HCT116 (cell line): ENCODE measurements at regions not wholly inside any gene's neighbourhood (a gene's known extent, or its start where the extent isn't known, plus 50 kb on each side); places are given as distances from the start of the nearest gene placed in this dataset.

Experiments
- ATAC-seq: fragments of 200-7000 bp; cut with Tn5 transposase; 2 replicates; pipeline ENCODE4 v1.9.1; 2020; ENCODE audit warnings: mild to moderate bottlenecking, moderate library complexity
- BruUV-seq: library from RNA; stranded (reverse); fragments of 400-500 nt; replicated peaks from 2 replicates; lab custom pipeline; 2021; lab: Mats Ljungman, UMichigan
- CTCF ChIA-PET: fragments of 300-600 bp; sonication (Branson Sonifier 250); formaldehyde crosslinking; loops from one replicate; lab custom pipeline; 2021; ENCODE audit warnings: antibody characterized with exemption; lab: Charles Lee
- POLR2A ChIA-PET: fragments of 300-600, 350-600 bp; sonication (Branson Sonifier 250); formaldehyde crosslinking; loops from one replicate; lab custom pipeline; 2021; ENCODE audit warnings: antibody characterized with exemption; lab: Charles Lee
- RAD21 ChIA-PET, 2 experiments: fragments of 300-600 bp; sonication (Branson Sonifier 250); formaldehyde crosslinking; loops; one replicate each; lab custom pipeline; 2023; ENCODE audit warnings: low total read pairs in 2 of 2; ENCODE audit not compliant: uncharacterized antibody in 2 of 2, unreplicated experiment in 2 of 2, low non-redundant PET in 1 of 2; lab: Charles Lee
- DNase-seq: peaks from one replicate; pipeline ENCODE4 v3.0.0-alpha.2; 2010; ENCODE audit warnings: low read depth, low spot score
- H2AFZ ChIP-seq: fragments of 200-600 bp; shearing (Covaris generic), sonication (generic); 2 replicates; pipeline ENCODE4 v1.6.1; 2017; ENCODE audit warnings: low read depth, mixed run types, mixed read lengths, antibody characterized with exemption, low read length; ENCODE audit not compliant: poor library complexity, severe bottlenecking
- H3K27ac ChIP-seq: 2 replicates; pipeline ENCODE4 v1.5.1; 2012; ENCODE audit warnings: low read depth, low read length
- H3K27me3 ChIP-seq: fragments of 200-600 bp; sonication (generic); 2 replicates; pipeline ENCODE4 v1.6.1; 2016; ENCODE audit warnings: mixed run types, low read length, mixed read lengths; ENCODE audit not compliant: insufficient read depth
- H3K36me3 ChIP-seq, 2 experiments: fragments of 200-500 bp in 1 of 2; fragments of 200-600 bp in 1 of 2; sonication (Bioruptor generic) in 1 of 2; sonication (generic) in 1 of 2; 2 replicates each; pipeline versions ENCODE4 v1.5.1 to v1.6.1; 2014 to 2016; ENCODE audit warnings: low read length in 2 of 2, inconsistent platforms in 1 of 2, mixed read lengths in 1 of 2, mixed run types in 1 of 2; ENCODE audit not compliant: insufficient read depth in 2 of 2, control insufficient read depth in 1 of 2
- H3K4me1 ChIP-seq, 2 experiments: fragments of 200-600 bp in 1 of 2; sonication (generic) in 1 of 2; 2 replicates each; pipeline versions ENCODE4 v1.5.1 to v1.6.1; 2012 to 2017; ENCODE audit warnings: low read length in 2 of 2, inconsistent platforms in 1 of 2, mild to moderate bottlenecking in 1 of 2, mixed read lengths in 1 of 2, mixed run types in 1 of 2, moderate library complexity in 1 of 2; ENCODE audit not compliant: insufficient read depth in 2 of 2, control insufficient read depth in 1 of 2
- H3K4me2 ChIP-seq: fragments of 200-600 bp; sonication (generic); 2 replicates; pipeline ENCODE4 v1.6.1; 2017; ENCODE audit warnings: mixed run types, low read length, mixed read lengths
- H3K4me3 ChIP-seq, 2 experiments: fragments of 200-600 bp in 1 of 2; sonication (generic) in 1 of 2; replicated peaks in 1 of 2; 2 replicates each; pipeline ENCODE4 v1.5.1; 2011 to 2016; ENCODE audit warnings: low read length in 2 of 2, control low read depth in 1 of 2, low read depth in 1 of 2, mild to moderate bottlenecking in 1 of 2, mixed read lengths in 1 of 2, mixed run types in 1 of 2
- H3K79me2 ChIP-seq: fragments of 200-600 bp; sonication (generic); 2 replicates; pipeline ENCODE4 v1.6.1; 2017; ENCODE audit warnings: mild to moderate bottlenecking, mixed run types, low read length, moderate library complexity, mixed read lengths; ENCODE audit not compliant: insufficient read depth
- H3K9ac ChIP-seq: fragments of 200-600 bp; sonication (generic); 2 replicates; pipeline ENCODE4 v1.6.1; 2016; ENCODE audit warnings: low read length, mixed read lengths
- H3K9me2 ChIP-seq: fragments of 200-600 bp; sonication (generic), shearing (Covaris generic); 2 replicates; pipeline ENCODE4 v1.6.1; 2017; ENCODE audit warnings: mixed run types, mild to moderate bottlenecking, moderate library complexity; ENCODE audit not compliant: insufficient read depth
- H3K9me3 ChIP-seq, 2 experiments: fragments of 200-500 bp in 1 of 2; fragments of 200-600 bp in 1 of 2; sonication (Bioruptor generic) in 1 of 2; sonication (generic) in 1 of 2; 2 replicates each; pipeline ENCODE4 v1.6.1; 2014 to 2017; ENCODE audit warnings: low read length in 2 of 2, mixed read lengths in 2 of 2, inconsistent platforms in 1 of 2, low read depth in 1 of 2, mild to moderate bottlenecking in 1 of 2, mixed run types in 1 of 2, moderate library complexity in 1 of 2; ENCODE audit not compliant: control insufficient read depth in 1 of 2, insufficient read depth in 1 of 2
- H4K20me1 ChIP-seq: fragments of 200-600 bp; sonication (generic), shearing (Covaris generic); 2 replicates; pipeline ENCODE4 v1.6.1; 2017; ENCODE audit warnings: mixed run types, mild to moderate bottlenecking, moderate library complexity; ENCODE audit not compliant: insufficient read depth
- EGR1 ChIP-seq: IDR thresholded peaks from 2 replicates; pipeline ENCODE4 v1.6.1; 2012; ENCODE audit warnings: low read depth
- ELF1 ChIP-seq: IDR thresholded peaks from 2 replicates; pipeline ENCODE4 v1.6.1; 2012; ENCODE audit warnings: low read depth, borderline replicate concordance
- EZH2 ChIP-seq: fragments of 200-600 bp; sonication (generic); IDR thresholded peaks from 2 replicates; pipeline ENCODE4 v1.6.1; 2017; ENCODE audit warnings: antibody characterized with exemption, mixed run types
- FOSL1 ChIP-seq: IDR thresholded peaks from 2 replicates; pipeline ENCODE4 v1.6.1; 2012; ENCODE audit warnings: low read depth
- JUND ChIP-seq: IDR thresholded peaks from 2 replicates; pipeline ENCODE4 v1.6.1; 2012
- POLR2A ChIP-seq: IDR thresholded peaks from 2 replicates; pipeline ENCODE4 v1.7.0; 2011; ENCODE audit warnings: borderline replicate concordance; ENCODE audit not compliant: insufficient read depth, insufficient read length; ENCODE audit errors: extremely low read depth
- POLR2AphosphoS5 ChIP-seq: IDR thresholded peaks from 2 replicates; pipeline ENCODE4 v1.6.1; 2011; ENCODE audit warnings: mild to moderate bottlenecking, low read depth, low read length, moderate library complexity
- RAD21 ChIP-seq: IDR thresholded peaks from 2 replicates; pipeline ENCODE4 v1.6.1; 2012; ENCODE audit warnings: low read depth, mild to moderate bottlenecking
- SIN3A ChIP-seq: IDR thresholded peaks from 2 replicates; pipeline ENCODE4 v1.6.1; 2012; ENCODE audit warnings: low read depth
- SP1 ChIP-seq: IDR thresholded peaks from 2 replicates; pipeline ENCODE4 v1.6.1; 2012; ENCODE audit warnings: low read depth
- YY1 ChIP-seq: IDR thresholded peaks from 2 replicates; pipeline ENCODE4 v1.6.1; 2011; ENCODE audit warnings: low read length, low read depth, moderate library complexity, mild to moderate bottlenecking; ENCODE audit not compliant: insufficient replicate concordance; ENCODE audit errors: extremely low read depth
- ZFX ChIP-seq: fragments of 450-650 bp; IDR thresholded peaks from 2 replicates; pipeline ENCODE4 v1.6.1; 2017
- ZNF274 ChIP-seq: fragments of 200-500 bp; sonication (Bioruptor generic); IDR thresholded peaks from 2 replicates; pipeline ENCODE4 v1.6.1; 2014; ENCODE audit warnings: mild to moderate bottlenecking, low read depth, low read length, inconsistent platforms
- intact Hi-C: fragments of 100-400 bp; cut with micrococcal nuclease; formaldehyde crosslinking; loops from 2 replicates; pipeline ENCODE4 v1.10.0; 2022
- TF ChIP-seq, protein P1 (sequence below): IDR thresholded peaks from 2 replicates; pipeline ENCODE4 v1.6.1; 2012
- TF ChIP-seq, protein P2 (sequence below): IDR thresholded peaks from 2 replicates; pipeline ENCODE4 v1.6.1; 2012
- TF ChIP-seq, protein P3 (sequence below), 3 experiments: fragments of 200-600 bp in 1 of 3; sonication (generic) in 1 of 3; IDR thresholded peaks in 2 of 3; conservative IDR thresholded peaks in 1 of 3; 2 replicates each; pipeline ENCODE4 v1.5.1; 2012 to 2017; ENCODE audit warnings: low read depth in 2 of 3, low read length in 2 of 3, antibody characterized with exemption in 1 of 3, borderline replicate concordance in 1 of 3, control low read depth in 1 of 3, mild to moderate bottlenecking in 1 of 3, mixed read lengths in 1 of 3, mixed run types in 1 of 3, moderate library complexity in 1 of 3; ENCODE audit not compliant: insufficient read depth in 1 of 3
- TF ChIP-seq, protein P4 (sequence below): IDR thresholded peaks from 2 replicates; pipeline ENCODE4 v1.6.1; 2012; ENCODE audit warnings: low read depth

DNA sequence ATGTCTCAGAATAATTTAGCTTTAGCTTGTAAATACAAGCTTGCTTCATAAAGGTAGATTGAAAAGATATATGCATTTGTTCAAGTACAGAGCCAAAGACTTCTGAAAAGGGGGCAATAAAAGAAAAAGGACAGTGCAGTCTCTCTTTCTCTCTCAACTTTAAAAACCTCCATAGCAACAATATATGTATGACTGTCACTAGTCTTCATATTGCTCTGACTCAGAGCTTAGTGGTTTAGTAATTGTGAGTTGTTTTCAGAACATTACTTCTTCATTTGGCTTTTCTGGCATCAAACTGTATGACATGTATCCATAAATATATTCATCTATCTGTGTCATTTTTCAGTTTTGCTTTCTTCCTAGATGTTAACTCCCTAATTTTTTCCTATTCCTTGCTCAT is 194.6 kb upstream of the KIF2A start:
- Histone ChIP-seq H3K36me3 (no peaks in the 10 kb centered on the region), H3K4me2 (no peak overlapping the region), H3K27me3 (peaks cover 35% of the 10 kb centered on the region), H3K9me2 (no peaks in the 10 kb centered on the region), H2AFZ (no peak overlapping the region), H3K9me3 (no peaks in the 10 kb centered on the region), H3K27ac (no peak overlapping the region), H3K9ac (no peak overlapping the region), H3K4me3 (no peak overlapping the region), H4K20me1 (no peaks in the 10 kb centered on the region), H3K79me2 (no peaks in the 10 kb centered on the region), H3K4me1 (no peaks in the 10 kb centered on the region)
- BruUV-seq = no TSS peak
- CTCF ChIA-PET = no interaction called here
- no peak for ATAC-seq
- RAD21 ChIA-PET = no interaction called here
- no peak for DNase-seq
- POLR2A ChIA-PET = no interaction called here
- no peak for TF ChIP-seq RAD21
- TF ChIP-seq, protein P1, sequence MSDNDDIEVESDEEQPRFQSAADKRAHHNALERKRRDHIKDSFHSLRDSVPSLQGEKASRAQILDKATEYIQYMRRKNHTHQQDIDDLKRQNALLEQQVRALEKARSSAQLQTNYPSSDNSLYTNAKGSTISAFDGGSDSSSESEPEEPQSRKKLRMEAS = no peak
- TF ChIP-seq ZNF274 = no peak
- no peak for TF ChIP-seq EGR1
- no peak for TF ChIP-seq JUND
- TF ChIP-seq FOSL1 = no peak
- no peak for TF ChIP-seq POLR2AphosphoS5
- intact Hi-C loops = no loop called here

DNA sequence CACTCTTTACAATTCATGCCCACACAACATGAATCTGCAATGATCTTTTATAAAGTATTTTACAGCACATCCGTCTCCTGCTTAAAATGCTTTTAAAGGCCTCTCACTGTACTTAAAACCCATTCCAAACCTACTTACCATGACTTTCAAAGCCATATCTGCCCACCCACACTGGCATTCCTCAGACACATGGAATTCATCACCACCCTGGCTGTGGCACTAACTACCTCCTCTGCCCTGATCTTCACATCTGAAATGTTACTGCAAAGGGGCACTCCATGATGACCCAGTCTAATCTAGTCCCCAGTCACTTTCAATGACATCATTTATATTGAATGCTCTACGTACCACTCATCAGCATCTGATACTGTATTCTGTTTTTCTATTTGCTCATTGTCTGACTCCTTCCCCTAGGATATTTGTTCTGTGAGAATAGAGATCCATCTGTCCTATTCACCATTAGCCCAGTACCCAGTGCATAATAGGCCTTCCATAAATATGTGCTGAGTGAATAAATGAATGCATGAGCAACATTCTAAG is 193.2 kb upstream of the KIF2A start:
- Histone ChIP-seq H3K27ac (no peak overlapping the region), H3K4me1 (no peaks in the 10 kb centered on the region), H3K4me2 (no peak overlapping the region), H3K4me3 (no peak overlapping the region), H3K79me2 (no peaks in the 10 kb centered on the region), H2AFZ (no peak overlapping the region), H3K27me3 (peaks cover 40% of the 10 kb centered on the region), H3K9ac (no peak overlapping the region), H4K20me1 (no peaks in the 10 kb centered on the region), H3K9me3 (no peaks in the 10 kb centered on the region), H3K9me2 (no peaks in the 10 kb centered on the region), H3K36me3 (no peaks in the 10 kb centered on the region)
- CTCF ChIA-PET = no interaction called here
- POLR2A ChIA-PET = interaction anchor here (0.6 kb wide), 1 partner anchor 24 kb away, joined by 5 read pairs; no protein-coding TSS in a partner anchor
- no TSS peak for BruUV-seq
- ATAC-seq (no peak), DNase-seq (no peak)
- intact Hi-C loops = no loop called here
- RAD21 ChIA-PET = no interaction called here
- no peak for TF ChIP-seq POLR2A
- TF ChIP-seq YY1 = no peak
- TF ChIP-seq SP1 = no peak
- no peak for TF ChIP-seq RAD21
- TF ChIP-seq ZFX = no peak
- TF ChIP-seq SIN3A = no peak
- TF ChIP-seq, protein P2, sequence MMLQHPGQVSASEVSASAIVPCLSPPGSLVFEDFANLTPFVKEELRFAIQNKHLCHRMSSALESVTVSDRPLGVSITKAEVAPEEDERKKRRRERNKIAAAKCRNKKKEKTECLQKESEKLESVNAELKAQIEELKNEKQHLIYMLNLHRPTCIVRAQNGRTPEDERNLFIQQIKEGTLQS = no peak
- TF ChIP-seq, protein P3, sequence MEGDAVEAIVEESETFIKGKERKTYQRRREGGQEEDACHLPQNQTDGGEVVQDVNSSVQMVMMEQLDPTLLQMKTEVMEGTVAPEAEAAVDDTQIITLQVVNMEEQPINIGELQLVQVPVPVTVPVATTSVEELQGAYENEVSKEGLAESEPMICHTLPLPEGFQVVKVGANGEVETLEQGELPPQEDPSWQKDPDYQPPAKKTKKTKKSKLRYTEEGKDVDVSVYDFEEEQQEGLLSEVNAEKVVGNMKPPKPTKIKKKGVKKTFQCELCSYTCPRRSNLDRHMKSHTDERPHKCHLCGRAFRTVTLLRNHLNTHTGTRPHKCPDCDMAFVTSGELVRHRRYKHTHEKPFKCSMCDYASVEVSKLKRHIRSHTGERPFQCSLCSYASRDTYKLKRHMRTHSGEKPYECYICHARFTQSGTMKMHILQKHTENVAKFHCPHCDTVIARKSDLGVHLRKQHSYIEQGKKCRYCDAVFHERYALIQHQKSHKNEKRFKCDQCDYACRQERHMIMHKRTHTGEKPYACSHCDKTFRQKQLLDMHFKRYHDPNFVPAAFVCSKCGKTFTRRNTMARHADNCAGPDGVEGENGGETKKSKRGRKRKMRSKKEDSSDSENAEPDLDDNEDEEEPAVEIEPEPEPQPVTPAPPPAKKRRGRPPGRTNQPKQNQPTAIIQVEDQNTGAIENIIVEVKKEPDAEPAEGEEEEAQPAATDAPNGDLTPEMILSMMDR (IDR thresholded peaks at IDR 0.05 in 2 of 3, conservative IDR thresholded peaks at IDR 0.05 in 1 of 3; ENCODE audit: borderline replicate concordance in 1 of 3, insufficient read depth in 1 of 3, low read depth in 2 of 3, low read length in 2 of 3) = no peak
- TF ChIP-seq JUND = no peak
- TF ChIP-seq, protein P4, sequence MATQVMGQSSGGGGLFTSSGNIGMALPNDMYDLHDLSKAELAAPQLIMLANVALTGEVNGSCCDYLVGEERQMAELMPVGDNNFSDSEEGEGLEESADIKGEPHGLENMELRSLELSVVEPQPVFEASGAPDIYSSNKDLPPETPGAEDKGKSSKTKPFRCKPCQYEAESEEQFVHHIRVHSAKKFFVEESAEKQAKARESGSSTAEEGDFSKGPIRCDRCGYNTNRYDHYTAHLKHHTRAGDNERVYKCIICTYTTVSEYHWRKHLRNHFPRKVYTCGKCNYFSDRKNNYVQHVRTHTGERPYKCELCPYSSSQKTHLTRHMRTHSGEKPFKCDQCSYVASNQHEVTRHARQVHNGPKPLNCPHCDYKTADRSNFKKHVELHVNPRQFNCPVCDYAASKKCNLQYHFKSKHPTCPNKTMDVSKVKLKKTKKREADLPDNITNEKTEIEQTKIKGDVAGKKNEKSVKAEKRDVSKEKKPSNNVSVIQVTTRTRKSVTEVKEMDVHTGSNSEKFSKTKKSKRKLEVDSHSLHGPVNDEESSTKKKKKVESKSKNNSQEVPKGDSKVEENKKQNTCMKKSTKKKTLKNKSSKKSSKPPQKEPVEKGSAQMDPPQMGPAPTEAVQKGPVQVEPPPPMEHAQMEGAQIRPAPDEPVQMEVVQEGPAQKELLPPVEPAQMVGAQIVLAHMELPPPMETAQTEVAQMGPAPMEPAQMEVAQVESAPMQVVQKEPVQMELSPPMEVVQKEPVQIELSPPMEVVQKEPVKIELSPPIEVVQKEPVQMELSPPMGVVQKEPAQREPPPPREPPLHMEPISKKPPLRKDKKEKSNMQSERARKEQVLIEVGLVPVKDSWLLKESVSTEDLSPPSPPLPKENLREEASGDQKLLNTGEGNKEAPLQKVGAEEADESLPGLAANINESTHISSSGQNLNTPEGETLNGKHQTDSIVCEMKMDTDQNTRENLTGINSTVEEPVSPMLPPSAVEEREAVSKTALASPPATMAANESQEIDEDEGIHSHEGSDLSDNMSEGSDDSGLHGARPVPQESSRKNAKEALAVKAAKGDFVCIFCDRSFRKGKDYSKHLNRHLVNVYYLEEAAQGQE = no peak
- TF ChIP-seq EZH2 = no peak
- TF ChIP-seq ELF1 = no peak
